HS-27A (cell line): ENCODE measurements at regions not wholly inside any gene's neighbourhood (a gene's known extent, or its start where the extent isn't known, plus 50 kb on each side); places are given as distances from the start of the nearest gene placed in this dataset.

Experiments
- DNase-seq: peaks from one replicate; pipeline ENCODE4 v3.0.0-alpha.2; 2012; ENCODE audit warnings: low read depth, missing footprints

DNA sequence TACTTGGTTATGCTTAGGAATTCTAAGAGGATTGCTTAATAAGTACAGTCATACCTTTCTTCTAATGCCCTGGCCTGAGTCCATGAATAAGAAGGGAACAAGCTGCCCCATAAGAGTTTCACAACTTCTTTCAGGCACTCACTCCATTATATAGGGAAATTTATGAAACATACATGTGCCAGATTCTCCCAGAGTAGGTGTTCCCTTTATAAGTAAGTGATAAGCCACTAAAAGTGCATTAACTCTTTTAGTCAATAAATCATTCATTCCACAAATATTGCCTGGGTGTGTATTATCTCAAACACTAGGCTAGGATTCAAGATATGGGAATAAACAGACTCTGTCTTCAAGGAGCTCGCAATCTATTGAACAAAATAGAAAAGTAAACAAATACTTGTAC, 84.5 kb upstream of the RBBP8 start:
- DNase-seq: no peak

DNA sequence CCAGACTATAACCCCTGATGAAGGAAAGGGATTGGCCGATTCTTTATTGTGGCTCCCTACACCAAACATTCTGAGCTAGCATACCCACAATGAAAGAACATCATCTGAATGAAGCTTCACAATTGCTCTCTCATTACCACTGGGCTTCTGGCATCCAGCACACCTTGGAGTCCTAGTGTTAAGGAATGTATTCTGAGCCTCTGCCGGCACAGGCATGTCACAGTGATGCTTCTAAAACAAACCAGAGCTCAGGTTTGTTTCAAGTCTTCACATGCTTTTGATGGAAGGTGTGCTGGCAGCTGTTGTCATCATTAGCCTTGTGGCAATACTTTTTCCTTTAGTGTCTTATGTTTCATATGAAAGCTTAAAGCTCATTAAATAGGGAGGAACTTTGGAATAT, 76.3 kb upstream of the RBBP8 start:
- DNase-seq: no peak

DNA sequence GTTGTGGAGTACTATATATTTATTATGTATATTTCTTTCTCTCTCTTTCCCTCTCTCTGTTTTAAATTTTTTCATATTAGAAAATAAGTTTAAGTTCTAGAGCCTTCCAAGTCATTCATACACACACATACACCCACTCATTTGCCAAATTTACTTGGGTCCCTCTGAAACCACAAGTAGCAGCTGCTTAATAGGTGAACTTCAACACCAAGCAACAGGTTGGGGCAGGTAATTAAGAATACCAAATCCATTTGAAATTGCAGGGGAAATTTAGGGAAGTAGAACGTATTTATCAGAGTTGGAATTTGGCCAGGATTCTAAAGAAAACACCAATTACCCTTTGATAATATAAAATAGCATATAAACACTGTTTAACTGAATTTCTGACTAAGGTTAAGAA, 75.0 kb upstream of the RBBP8 start:
- no peak for DNase-seq

DNA sequence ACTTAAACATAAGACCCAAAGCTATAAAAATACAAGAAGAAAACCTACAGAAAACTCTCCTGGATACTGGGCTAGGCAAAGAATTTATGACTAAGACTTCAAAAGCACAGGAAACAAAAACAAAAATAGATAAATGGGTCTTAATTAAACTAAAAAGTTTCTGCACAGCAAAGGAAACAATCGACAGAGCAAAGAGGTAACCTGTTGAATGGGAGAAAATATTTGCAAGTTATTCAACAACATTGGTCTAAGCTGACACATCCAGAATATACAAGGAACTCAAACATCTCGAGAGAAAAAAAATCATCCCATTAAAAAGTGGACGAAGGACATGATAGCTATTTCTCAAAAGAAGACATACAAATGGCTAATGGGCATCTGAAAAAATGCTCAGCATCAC, 72.3 kb upstream of the RBBP8 start:
- no peak for DNase-seq

GRCh38 chr18:22865354-22866116, 67.6 kb upstream of the RBBP8 start:
- no peak for DNase-seq

DNA sequence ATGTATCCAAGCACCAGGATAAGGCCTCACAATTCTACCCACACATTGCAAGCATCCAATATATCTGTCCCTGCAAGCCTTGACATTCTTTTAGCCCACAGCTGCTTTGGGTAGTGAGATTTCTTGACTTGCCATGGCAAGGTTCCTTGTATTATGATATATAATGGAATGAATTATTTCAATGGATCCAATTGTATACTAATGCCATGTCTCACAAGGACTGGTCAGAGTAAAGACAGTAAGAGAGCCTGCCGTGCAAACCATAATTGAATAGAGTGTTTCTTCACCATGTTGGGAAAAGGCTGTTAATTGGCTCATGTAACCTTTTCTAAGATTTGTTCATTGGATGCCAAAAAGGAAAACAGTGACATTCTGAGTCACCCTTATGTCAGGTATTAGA, 64.3 kb upstream of the RBBP8 start:
- no peak for DNase-seq

- DNase-seq: no peak
Measured at GRCh38 chr18:22871809-22872525, 61.2 kb upstream of the RBBP8 start.

- DNase-seq: no peak
Measured at GRCh38 chr18:22872900-22873537, 60.1 kb upstream of the RBBP8 start.

DNA sequence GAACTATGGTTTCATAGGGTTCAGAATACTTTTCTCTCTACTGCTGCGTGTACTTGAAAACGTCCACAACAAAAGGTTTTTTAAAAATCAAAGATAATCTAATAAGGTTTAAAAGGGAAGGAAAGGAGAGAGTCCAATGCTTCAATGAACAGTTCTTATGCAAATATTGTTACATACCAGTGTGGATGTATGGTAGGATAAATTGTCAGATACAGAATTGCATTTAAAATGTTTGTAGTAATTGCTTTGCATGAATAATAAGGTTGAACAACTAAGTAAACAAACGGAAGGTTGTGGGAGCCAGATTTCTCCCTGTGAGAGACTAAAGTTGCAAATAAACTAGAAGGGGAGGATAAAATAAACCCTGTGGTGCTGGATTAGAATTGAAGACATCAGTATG, 53.8 kb upstream of the RBBP8 start:
- no peak for DNase-seq

DNA sequence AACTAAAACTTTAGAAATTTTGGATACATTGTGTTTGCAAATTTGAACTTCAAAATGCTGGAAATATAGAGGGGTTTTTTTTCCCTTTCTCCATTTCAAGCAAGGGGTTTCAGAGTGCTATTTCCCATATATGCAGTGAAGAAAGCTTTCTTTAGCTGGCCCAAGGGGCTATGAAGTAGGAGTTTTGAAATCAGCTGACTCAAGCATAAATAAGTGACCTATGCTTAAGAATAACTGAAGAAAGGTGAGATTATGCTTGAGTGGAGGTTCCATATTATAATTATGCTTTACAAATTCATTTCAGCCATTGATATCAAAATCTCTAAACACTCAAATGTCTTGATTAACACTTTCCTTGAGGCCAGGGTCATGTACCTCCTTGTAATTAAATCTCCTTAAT, 51.0 kb upstream of the RBBP8 start:
- no peak for DNase-seq

- no peak for DNase-seq
Measured at GRCh38 chr18:22883179-22883578, 49.9 kb upstream of the RBBP8 start.
